ENCODE measurements at regions not wholly inside any gene's neighbourhood (a gene's known extent, or its start where the extent isn't known, plus 50 kb on each side); places are given as distances from the start of the nearest gene placed in this dataset.

DNA sequence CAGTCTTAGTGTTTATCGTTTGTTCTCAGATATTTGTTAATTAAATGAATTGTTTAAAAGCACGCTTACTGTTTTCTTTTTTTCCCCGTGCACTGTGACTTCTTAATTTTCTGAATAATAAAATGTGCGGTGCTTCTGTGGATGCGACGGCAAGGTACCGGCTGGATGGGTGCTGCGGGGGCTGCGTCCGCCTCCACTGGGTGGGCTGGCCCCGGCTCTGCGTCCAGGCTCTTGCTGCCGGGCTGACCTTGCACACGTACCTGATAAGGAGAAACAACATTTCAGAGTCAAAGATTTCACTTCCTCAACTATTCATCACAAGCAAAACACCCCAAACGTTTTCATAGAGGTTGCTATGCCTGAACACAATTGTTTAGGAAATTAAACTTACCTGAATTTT is 404.0 kb upstream of the IRX1 start:
- Mint-ChIP-seq H3K27me3 (ENCODE audit: unreplicated experiment) (no peaks in the 10 kb centered on the region), H3K27ac (ENCODE audit: unreplicated experiment) (no peak overlapping the region), H3K36me3 (ENCODE audit: unreplicated experiment) (no peaks in the 10 kb centered on the region), H3K4me3 (ENCODE audit: unreplicated experiment) (no peak overlapping the region), H3K4me1 (ENCODE audit: unreplicated experiment) (no peaks in the 10 kb centered on the region), H3K9me3 (ENCODE audit: unreplicated experiment) (peaks cover 6% of the 10 kb centered on the region)
- DNase-seq (ENCODE audit: extremely low spot score, unreplicated experiment), result no peak
- TF ChIP-seq, protein P1, sequence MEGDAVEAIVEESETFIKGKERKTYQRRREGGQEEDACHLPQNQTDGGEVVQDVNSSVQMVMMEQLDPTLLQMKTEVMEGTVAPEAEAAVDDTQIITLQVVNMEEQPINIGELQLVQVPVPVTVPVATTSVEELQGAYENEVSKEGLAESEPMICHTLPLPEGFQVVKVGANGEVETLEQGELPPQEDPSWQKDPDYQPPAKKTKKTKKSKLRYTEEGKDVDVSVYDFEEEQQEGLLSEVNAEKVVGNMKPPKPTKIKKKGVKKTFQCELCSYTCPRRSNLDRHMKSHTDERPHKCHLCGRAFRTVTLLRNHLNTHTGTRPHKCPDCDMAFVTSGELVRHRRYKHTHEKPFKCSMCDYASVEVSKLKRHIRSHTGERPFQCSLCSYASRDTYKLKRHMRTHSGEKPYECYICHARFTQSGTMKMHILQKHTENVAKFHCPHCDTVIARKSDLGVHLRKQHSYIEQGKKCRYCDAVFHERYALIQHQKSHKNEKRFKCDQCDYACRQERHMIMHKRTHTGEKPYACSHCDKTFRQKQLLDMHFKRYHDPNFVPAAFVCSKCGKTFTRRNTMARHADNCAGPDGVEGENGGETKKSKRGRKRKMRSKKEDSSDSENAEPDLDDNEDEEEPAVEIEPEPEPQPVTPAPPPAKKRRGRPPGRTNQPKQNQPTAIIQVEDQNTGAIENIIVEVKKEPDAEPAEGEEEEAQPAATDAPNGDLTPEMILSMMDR (IDR thresholded peaks at IDR 0.05), result no peak

DNA sequence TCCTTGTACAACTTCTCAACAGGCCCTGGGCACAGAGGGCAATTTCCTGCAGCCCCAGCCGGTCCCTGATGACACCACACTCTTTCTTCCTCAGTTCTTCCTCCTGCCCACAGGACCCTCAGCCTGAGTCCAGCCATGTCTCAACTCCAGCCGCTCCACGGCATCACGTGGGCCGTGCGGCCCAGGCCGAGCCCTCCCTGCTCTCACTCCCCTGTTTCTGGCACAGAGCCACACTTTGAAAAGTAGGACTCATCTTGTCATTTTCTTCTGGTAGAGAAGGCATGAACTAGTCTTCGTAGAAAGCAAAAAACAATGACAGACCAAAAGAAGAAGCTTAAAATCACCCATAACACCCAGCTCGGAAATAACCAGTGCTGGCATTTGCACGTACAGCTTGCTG is 404.7 kb upstream of the IRX1 start:
- TF ChIP-seq, protein P1 (IDR thresholded peaks at IDR 0.05), result no peak
- H3K27ac Mint-ChIP-seq (ENCODE audit: unreplicated experiment), result no peak overlapping the region
- no peaks in the 10 kb centered on the region for H3K36me3 Mint-ChIP-seq (ENCODE audit: unreplicated experiment)
- H3K4me3 Mint-ChIP-seq (ENCODE audit: unreplicated experiment), result no peak overlapping the region
- no peaks in the 10 kb centered on the region for H3K4me1 Mint-ChIP-seq (ENCODE audit: unreplicated experiment)
- no peaks in the 10 kb centered on the region for H3K27me3 Mint-ChIP-seq (ENCODE audit: unreplicated experiment)
- H3K9me3 Mint-ChIP-seq (ENCODE audit: unreplicated experiment), result peaks cover 6% of the 10 kb centered on the region
- DNase-seq (ENCODE audit: extremely low spot score, unreplicated experiment), result no peak

DNA sequence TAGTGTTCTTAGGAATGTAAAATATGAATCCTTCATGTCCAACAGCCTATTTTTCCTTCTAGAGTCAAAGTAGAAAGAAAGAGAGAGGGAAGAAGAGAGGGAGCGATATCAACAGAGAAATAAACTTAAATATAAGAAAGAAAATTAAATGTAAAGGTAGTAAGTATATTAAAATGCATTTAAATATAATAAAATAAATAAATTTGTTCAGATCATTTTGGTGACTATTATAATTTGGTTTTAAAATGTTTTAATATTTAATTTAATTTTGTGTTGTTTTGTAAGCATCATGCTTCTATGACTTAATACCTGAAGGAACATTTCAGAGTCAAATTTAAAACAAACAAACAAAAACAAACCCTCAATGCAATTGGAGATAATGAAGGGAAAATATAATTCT is 405.2 kb upstream of the IRX1 start:
- Mint-ChIP-seq H3K4me1 (ENCODE audit: unreplicated experiment) (no peaks in the 10 kb centered on the region), H3K27me3 (ENCODE audit: unreplicated experiment) (no peaks in the 10 kb centered on the region), H3K27ac (ENCODE audit: unreplicated experiment) (no peak overlapping the region), H3K4me3 (ENCODE audit: unreplicated experiment) (no peak overlapping the region), H3K36me3 (ENCODE audit: unreplicated experiment) (no peaks in the 10 kb centered on the region), H3K9me3 (ENCODE audit: unreplicated experiment) (peaks cover 6% of the 10 kb centered on the region)
- TF ChIP-seq, protein P1 (IDR thresholded peaks at IDR 0.05), result no peak
- DNase-seq (ENCODE audit: extremely low spot score, unreplicated experiment), result no peak

DNA sequence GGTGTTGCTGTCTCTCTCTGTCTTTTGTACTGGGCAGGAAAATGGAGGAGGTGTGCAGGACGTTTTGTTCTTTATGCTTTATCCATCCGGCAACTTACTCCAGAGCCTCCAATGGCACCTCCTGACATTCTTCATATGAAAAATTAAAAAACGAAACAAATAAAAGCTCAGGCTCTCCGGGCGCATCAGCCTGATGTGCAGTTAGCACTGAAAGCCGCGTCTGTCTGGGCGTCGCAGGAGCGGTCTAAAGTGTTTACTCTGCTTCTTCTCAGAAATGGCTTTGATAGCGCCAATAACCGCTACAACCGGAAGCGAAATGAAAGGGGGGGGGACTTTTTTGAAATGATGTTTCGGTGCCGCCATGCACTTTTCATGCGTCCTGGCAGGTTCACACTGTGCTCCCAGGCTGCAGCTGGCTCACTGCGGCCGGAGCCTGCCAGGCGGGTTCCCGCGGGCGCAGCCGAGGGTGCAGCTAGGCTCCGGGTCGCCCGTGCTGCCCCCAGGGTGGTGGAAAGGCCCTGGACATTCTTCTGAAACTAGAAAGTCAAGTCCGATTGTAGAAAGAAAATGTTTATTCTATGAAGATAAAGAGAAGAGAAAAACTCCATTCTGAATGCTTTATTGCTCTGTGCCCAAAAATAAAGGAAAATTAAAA is 407.7 kb upstream of the IRX1 start:
- H3K36me3 Mint-ChIP-seq (ENCODE audit: unreplicated experiment), result no peaks in the 10 kb centered on the region
- H3K9me3 Mint-ChIP-seq (ENCODE audit: unreplicated experiment), result peaks cover 14% of the 10 kb centered on the region
- no peak overlapping the region for H3K4me3 Mint-ChIP-seq (ENCODE audit: unreplicated experiment)
- H3K4me1 Mint-ChIP-seq (ENCODE audit: unreplicated experiment), result no peaks in the 10 kb centered on the region
- no peak for DNase-seq (ENCODE audit: extremely low spot score, unreplicated experiment)
- TF ChIP-seq, protein P1 (IDR thresholded peaks at IDR 0.05), result no peak
- no peaks in the 10 kb centered on the region for H3K27me3 Mint-ChIP-seq (ENCODE audit: unreplicated experiment)
- no peak overlapping the region for H3K27ac Mint-ChIP-seq (ENCODE audit: unreplicated experiment)

DNA sequence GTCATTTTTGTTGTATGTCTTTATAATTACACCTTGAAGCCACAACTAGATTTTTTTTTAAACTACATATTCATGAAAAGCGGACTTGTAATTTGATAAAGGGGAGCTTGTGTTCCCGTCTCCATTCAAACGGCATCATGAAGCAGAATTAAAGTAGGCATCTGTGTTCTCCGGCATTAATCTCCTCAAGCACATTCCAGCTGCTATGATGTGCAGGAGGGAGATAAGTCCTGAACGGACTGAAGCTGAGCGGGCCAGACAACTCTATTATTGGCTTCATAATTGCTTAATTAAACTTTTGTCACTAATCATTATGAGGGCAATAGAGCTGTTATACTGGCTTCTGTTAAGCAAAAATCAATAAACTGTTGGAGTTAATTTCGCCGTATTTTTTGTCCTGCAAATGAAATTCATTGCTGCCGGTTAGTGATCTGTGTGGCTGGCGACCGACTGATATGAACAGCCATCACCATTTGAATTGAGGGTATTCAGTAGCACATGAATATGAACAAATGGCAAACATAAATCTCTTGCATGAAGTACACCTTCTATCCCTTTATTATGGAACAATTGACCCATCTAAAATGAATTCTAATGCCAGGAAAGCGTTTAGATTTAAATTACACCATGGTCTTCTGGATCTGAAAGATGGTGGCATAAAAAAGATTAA is 408.8 kb upstream of the IRX1 start:
- TF ChIP-seq, protein P1 (IDR thresholded peaks at IDR 0.05), result no peak
- no peaks in the 10 kb centered on the region for H3K27me3 Mint-ChIP-seq (ENCODE audit: unreplicated experiment)
- no peak for DNase-seq (ENCODE audit: extremely low spot score, unreplicated experiment)
- no peak overlapping the region for H3K4me3 Mint-ChIP-seq (ENCODE audit: unreplicated experiment)
- H3K36me3 Mint-ChIP-seq (ENCODE audit: unreplicated experiment), result no peaks in the 10 kb centered on the region
- peaks cover 14% of the 10 kb centered on the region for H3K9me3 Mint-ChIP-seq (ENCODE audit: unreplicated experiment)
- no peaks in the 10 kb centered on the region for H3K4me1 Mint-ChIP-seq (ENCODE audit: unreplicated experiment)
- no peak overlapping the region for H3K27ac Mint-ChIP-seq (ENCODE audit: unreplicated experiment)
